WTC11 (cell line): ENCODE measurements at regions not wholly inside any gene's neighbourhood (a gene's known extent, or its start where the extent isn't known, plus 50 kb on each side); places are given as distances from the start of the nearest gene placed in this dataset.

Experiments used
- ATAC-seq: fragments of 200-7000 bp; cut with Tn5 transposase; 2 replicates; pipeline ENCODE4 v1.10.0; 2021; ENCODE audit warnings: mild to moderate bottlenecking, moderate library complexity
- CTCF ChIA-PET: fragments of 300-600 bp; sonication (Branson Sonifier 250); formaldehyde crosslinking; loops from one replicate; lab custom pipeline; 2021; ENCODE audit warnings: antibody characterized with exemption; lab: Charles Lee
- POLR2A ChIA-PET: fragments of 350-600 bp; sonication (Branson Sonifier 250); formaldehyde crosslinking; loops from one replicate; lab custom pipeline; 2021; ENCODE audit warnings: antibody characterized with exemption; lab: Charles Lee
- DNase-seq: peaks from one replicate; pipeline ENCODE4 v3.0.0; 2021; ENCODE audit warnings: low spot score
- H3K27ac Mint-ChIP-seq: 2 replicates; pipeline ENCODE4 v1.8.0; 2021; ENCODE audit warnings: mixed read lengths
- H3K27me3 Mint-ChIP-seq: 2 replicates; pipeline ENCODE4 v1.8.0; 2021; ENCODE audit warnings: low read depth, mild to moderate bottlenecking, moderate library complexity, mixed read lengths
- H3K36me3 Mint-ChIP-seq: 2 replicates; pipeline ENCODE4 v1.8.0; 2021; ENCODE audit warnings: mixed read lengths
- H3K4me1 Mint-ChIP-seq: 2 replicates; pipeline ENCODE4 v1.8.0; 2022; ENCODE audit warnings: mixed read lengths
- H3K4me3 Mint-ChIP-seq: 2 replicates; pipeline ENCODE4 v1.8.0; 2021; ENCODE audit warnings: mild to moderate bottlenecking, moderate library complexity, mixed read lengths
- H3K9me3 Mint-ChIP-seq: 2 replicates; pipeline ENCODE4 v1.8.0; 2021; ENCODE audit warnings: mixed read lengths
- ATF1 ChIP-seq: sonication (generic); formaldehyde crosslinking; IDR thresholded peaks from 2 replicates; pipeline ENCODE4 v1.8.1; 2023; ENCODE audit warnings: mild to moderate bottlenecking, moderate library complexity, missing genetic modification reagents
- CREM ChIP-seq: sonication (generic); formaldehyde crosslinking; IDR thresholded peaks from 2 replicates; pipeline ENCODE4 v1.8.1; 2022; ENCODE audit warnings: mild to moderate bottlenecking, missing genetic modification reagents, moderate library complexity
- EMX1 ChIP-seq: fragments of 250-450 bp; sonication (Bioruptor Pico); IDR thresholded peaks from 2 replicates; pipeline ENCODE4 v1.8.0; 2021; ENCODE audit warnings: mild to moderate bottlenecking
- ETV6 ChIP-seq: sonication (generic); formaldehyde crosslinking; IDR thresholded peaks from 2 replicates; pipeline ENCODE4 v1.8.1; 2022; ENCODE audit warnings: mild to moderate bottlenecking, missing genetic modification reagents
- FOXP1 ChIP-seq: sonication (generic); formaldehyde crosslinking; IDR thresholded peaks from 2 replicates; pipeline ENCODE4 v1.8.0; 2022; ENCODE audit warnings: missing genetic modification reagents, mild to moderate bottlenecking, moderate library complexity, borderline replicate concordance
- GRHL2 ChIP-seq: fragments of 250-450 bp; sonication (Bioruptor Pico); IDR thresholded peaks from 2 replicates; pipeline ENCODE4 v1.8.0; 2022; ENCODE audit warnings: mild to moderate bottlenecking, moderate library complexity; ENCODE audit not compliant: insufficient replicate concordance, severe bottlenecking
- MXD4 ChIP-seq: fragments of 250-450 bp; sonication (Bioruptor Pico); IDR thresholded peaks from 2 replicates; pipeline ENCODE4 v1.8.0; 2021; ENCODE audit warnings: mild to moderate bottlenecking, moderate library complexity, borderline replicate concordance
- NR1H2 ChIP-seq: sonication (generic); formaldehyde crosslinking; IDR thresholded peaks from 2 replicates; pipeline ENCODE4 v1.9.0; 2021; ENCODE audit warnings: mild to moderate bottlenecking, moderate library complexity, missing genetic modification reagents
- SP1 ChIP-seq: sonication (generic); formaldehyde crosslinking; conservative IDR thresholded peaks from 2 replicates; pipeline ENCODE4 v1.8.1; 2022; ENCODE audit warnings: missing genetic modification reagents
- STAT6 ChIP-seq: sonication (generic); formaldehyde crosslinking; conservative IDR thresholded peaks from 2 replicates; pipeline ENCODE4 v1.8.1; 2023; ENCODE audit warnings: mild to moderate bottlenecking, low read depth, missing genetic modification reagents, moderate library complexity
- TP53 ChIP-seq: sonication (generic); formaldehyde crosslinking; IDR thresholded peaks from 2 replicates; pipeline ENCODE4 v1.8.1; 2023; ENCODE audit warnings: mild to moderate bottlenecking, missing genetic modification reagents
- ZMAT4 ChIP-seq: fragments of 250-450 bp; sonication (Bioruptor Pico); IDR thresholded peaks from 2 replicates; pipeline ENCODE4 v1.9.0; 2021; ENCODE audit warnings: mild to moderate bottlenecking
- ZNF317 ChIP-seq: sonication (generic); formaldehyde crosslinking; IDR thresholded peaks from 2 replicates; pipeline ENCODE4 v1.8.1; 2023; ENCODE audit warnings: low read depth, mild to moderate bottlenecking, moderate library complexity, missing genetic modification reagents, borderline replicate concordance
- ZSCAN18 ChIP-seq: fragments of 250-450 bp; sonication (Bioruptor Pico); IDR thresholded peaks from 2 replicates; pipeline ENCODE4 v2.1.2; 2022; ENCODE audit warnings: mild to moderate bottlenecking, moderate library complexity
- TF ChIP-seq, protein P1 (sequence below): sonication (generic); formaldehyde crosslinking; IDR thresholded peaks from 2 replicates; pipeline ENCODE4 v1.8.1; 2023; ENCODE audit warnings: mild to moderate bottlenecking, missing genetic modification reagents, borderline replicate concordance
- TF ChIP-seq, protein P2 (sequence below): sonication (generic); formaldehyde crosslinking; IDR thresholded peaks from 2 replicates; pipeline ENCODE4 v1.8.1; 2023; ENCODE audit warnings: mild to moderate bottlenecking, missing genetic modification reagents, moderate library complexity
- TF ChIP-seq, protein P3 (sequence below): sonication (generic); formaldehyde crosslinking; IDR thresholded peaks from 2 replicates; pipeline ENCODE4 v1.8.0; 2023; ENCODE audit warnings: missing genetic modification reagents, mild to moderate bottlenecking, borderline replicate concordance

GRCh38 chr9:73565026-73565425 lies 413.4 kb downstream of the ANXA1 start (continued):
- TF ChIP-seq ATF1 (CRISPR knock-in tag) (no peak), FOXP1 (CRISPR knock-in tag) (no peak)

DNA sequence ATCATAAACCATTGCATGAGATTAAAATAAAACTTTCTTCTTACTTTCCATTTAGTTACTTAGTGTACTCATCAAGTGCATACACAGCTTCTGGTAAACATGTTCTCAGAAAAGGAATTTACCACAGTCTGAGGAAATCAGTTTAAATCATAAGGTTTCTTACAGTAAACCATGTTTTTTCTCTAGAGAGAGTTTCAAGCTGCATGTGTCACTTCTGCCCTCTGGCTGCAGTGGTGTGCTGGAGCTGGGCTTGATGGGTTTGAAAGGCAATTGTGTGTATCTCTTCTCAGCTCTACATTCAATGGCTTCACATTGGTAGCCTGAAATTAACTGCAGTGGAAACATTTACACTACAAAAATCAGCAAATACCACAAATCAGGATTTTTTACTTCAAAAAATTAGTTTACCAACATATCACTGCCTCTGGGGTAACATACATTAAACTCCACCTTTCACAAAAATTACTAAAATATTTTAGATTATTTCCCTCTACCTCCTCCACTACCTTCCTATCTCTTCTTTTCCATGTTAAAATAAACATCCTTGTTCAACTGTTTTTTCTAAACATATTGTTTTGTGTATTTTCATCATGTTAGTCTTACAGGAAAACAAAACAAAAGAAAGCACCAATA lies 414.3 kb downstream of the ANXA1 start:
- H3K27me3 Mint-ChIP-seq, result no peaks in the 10 kb centered on the region
- peaks cover 13% of the 10 kb centered on the region for H3K9me3 Mint-ChIP-seq
- TF ChIP-seq, protein P1, sequence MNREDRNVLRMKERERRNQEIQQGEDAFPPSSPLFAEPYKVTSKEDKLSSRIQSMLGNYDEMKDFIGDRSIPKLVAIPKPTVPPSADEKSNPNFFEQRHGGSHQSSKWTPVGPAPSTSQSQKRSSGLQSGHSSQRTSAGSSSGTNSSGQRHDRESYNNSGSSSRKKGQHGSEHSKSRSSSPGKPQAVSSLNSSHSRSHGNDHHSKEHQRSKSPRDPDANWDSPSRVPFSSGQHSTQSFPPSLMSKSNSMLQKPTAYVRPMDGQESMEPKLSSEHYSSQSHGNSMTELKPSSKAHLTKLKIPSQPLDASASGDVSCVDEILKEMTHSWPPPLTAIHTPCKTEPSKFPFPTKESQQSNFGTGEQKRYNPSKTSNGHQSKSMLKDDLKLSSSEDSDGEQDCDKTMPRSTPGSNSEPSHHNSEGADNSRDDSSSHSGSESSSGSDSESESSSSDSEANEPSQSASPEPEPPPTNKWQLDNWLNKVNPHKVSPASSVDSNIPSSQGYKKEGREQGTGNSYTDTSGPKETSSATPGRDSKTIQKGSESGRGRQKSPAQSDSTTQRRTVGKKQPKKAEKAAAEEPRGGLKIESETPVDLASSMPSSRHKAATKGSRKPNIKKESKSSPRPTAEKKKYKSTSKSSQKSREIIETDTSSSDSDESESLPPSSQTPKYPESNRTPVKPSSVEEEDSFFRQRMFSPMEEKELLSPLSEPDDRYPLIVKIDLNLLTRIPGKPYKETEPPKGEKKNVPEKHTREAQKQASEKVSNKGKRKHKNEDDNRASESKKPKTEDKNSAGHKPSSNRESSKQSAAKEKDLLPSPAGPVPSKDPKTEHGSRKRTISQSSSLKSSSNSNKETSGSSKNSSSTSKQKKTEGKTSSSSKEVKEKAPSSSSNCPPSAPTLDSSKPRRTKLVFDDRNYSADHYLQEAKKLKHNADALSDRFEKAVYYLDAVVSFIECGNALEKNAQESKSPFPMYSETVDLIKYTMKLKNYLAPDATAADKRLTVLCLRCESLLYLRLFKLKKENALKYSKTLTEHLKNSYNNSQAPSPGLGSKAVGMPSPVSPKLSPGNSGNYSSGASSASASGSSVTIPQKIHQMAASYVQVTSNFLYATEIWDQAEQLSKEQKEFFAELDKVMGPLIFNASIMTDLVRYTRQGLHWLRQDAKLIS (CRISPR knock-in tag), result no peak
- DNase-seq (peak; percentile 57), ATAC-seq (peak; percentile 89)
- H3K4me3 Mint-ChIP-seq, result no peak overlapping the region
- H3K27ac Mint-ChIP-seq, result no peak overlapping the region
- ChIA-PET CTCF (interaction anchor here (0.6 to 2.8 kb wide), 9 partner anchors 9 to 1019 kb away, joined by 3 to 34 read pairs (median 3); no protein-coding TSS in a partner anchor), POLR2A (no interaction called here)
- H3K4me1 Mint-ChIP-seq, result no peaks in the 10 kb centered on the region
- peaks cover 2% of the 10 kb centered on the region; the same call in 1 of the 2 replicates for H3K36me3 Mint-ChIP-seq

- ChIA-PET POLR2A (no interaction called here), CTCF (interaction anchor here (2.7 to 2.8 kb wide), 2 partner anchors 297 to 366 kb away, joined by 23 to 34 read pairs; no protein-coding TSS in a partner anchor)
- H3K9me3 Mint-ChIP-seq, result peaks cover 13% of the 10 kb centered on the region
- no peak for DNase-seq
- ATAC-seq, result no peak
- H3K4me3 Mint-ChIP-seq, result no peak overlapping the region
- peaks cover 2% of the 10 kb centered on the region; the same call in 1 of the 2 replicates for H3K36me3 Mint-ChIP-seq
- H3K27ac Mint-ChIP-seq, result no peak overlapping the region
- H3K4me1 Mint-ChIP-seq, result no peaks in the 10 kb centered on the region
- no peaks in the 10 kb centered on the region for H3K27me3 Mint-ChIP-seq
- TF ChIP-seq STAT6 (CRISPR knock-in tag) (no peak), ZSCAN18 (no peak), NR1H2 (CRISPR knock-in tag) (no peak), MXD4 (CRISPR knock-in tag) (no peak), EMX1 (CRISPR knock-in tag) (no peak), GRHL2 (no peak), TP53 (CRISPR knock-in tag) (no peak), ETV6 (no peak), CREM (CRISPR knock-in tag) (no peak), SP1 (CRISPR knock-in tag) (no peak), ZNF317 (no peak), ZMAT4 (CRISPR knock-in tag) (no peak)
- TF ChIP-seq, protein P2, sequence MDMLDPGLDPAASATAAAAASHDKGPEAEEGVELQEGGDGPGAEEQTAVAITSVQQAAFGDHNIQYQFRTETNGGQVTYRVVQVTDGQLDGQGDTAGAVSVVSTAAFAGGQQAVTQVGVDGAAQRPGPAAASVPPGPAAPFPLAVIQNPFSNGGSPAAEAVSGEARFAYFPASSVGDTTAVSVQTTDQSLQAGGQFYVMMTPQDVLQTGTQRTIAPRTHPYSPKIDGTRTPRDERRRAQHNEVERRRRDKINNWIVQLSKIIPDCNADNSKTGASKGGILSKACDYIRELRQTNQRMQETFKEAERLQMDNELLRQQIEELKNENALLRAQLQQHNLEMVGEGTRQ (CRISPR knock-in tag), result no peak
- TF ChIP-seq, protein P3, sequence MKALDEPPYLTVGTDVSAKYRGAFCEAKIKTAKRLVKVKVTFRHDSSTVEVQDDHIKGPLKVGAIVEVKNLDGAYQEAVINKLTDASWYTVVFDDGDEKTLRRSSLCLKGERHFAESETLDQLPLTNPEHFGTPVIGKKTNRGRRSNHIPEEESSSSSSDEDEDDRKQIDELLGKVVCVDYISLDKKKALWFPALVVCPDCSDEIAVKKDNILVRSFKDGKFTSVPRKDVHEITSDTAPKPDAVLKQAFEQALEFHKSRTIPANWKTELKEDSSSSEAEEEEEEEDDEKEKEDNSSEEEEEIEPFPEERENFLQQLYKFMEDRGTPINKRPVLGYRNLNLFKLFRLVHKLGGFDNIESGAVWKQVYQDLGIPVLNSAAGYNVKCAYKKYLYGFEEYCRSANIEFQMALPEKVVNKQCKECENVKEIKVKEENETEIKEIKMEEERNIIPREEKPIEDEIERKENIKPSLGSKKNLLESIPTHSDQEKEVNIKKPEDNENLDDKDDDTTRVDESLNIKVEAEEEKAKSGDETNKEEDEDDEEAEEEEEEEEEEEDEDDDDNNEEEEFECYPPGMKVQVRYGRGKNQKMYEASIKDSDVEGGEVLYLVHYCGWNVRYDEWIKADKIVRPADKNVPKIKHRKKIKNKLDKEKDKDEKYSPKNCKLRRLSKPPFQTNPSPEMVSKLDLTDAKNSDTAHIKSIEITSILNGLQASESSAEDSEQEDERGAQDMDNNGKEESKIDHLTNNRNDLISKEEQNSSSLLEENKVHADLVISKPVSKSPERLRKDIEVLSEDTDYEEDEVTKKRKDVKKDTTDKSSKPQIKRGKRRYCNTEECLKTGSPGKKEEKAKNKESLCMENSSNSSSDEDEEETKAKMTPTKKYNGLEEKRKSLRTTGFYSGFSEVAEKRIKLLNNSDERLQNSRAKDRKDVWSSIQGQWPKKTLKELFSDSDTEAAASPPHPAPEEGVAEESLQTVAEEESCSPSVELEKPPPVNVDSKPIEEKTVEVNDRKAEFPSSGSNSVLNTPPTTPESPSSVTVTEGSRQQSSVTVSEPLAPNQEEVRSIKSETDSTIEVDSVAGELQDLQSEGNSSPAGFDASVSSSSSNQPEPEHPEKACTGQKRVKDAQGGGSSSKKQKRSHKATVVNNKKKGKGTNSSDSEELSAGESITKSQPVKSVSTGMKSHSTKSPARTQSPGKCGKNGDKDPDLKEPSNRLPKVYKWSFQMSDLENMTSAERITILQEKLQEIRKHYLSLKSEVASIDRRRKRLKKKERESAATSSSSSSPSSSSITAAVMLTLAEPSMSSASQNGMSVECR (CRISPR knock-in tag), result no peak
Observed at GRCh38 chr9:73566627-73567026, 415.0 kb downstream of the ANXA1 start.
